Activated CD4-positive, alpha-beta memory T cell treated with anti-CD3 and anti-CD28 coated beads for 36 hours (primary cell): ENCODE measurements at regions not wholly inside any gene's neighbourhood (a gene's known extent, or its start where the extent isn't known, plus 50 kb on each side); places are given as distances from the start of the nearest gene placed in this dataset.

Experiments
- CTCF ChIA-PET: fragments of 350-600 bp; sonication (Branson Sonifier 250); formaldehyde crosslinking; loops from one replicate; lab custom pipeline; 2021; ENCODE audit warnings: antibody characterized with exemption, inconsistent platforms; lab: Charles Lee
- POLR2A ChIA-PET: fragments of 350-600 bp; sonication (Branson Sonifier 250); formaldehyde crosslinking; loops from one replicate; lab custom pipeline; 2021; ENCODE audit warnings: antibody characterized with exemption; lab: Charles Lee
- DNase-seq: peaks from one replicate; pipeline ENCODE4 v3.0.0-alpha.2; 2020
- H3K27ac Mint-ChIP-seq: one replicate; pipeline ENCODE4 v1.8.0; 2021; ENCODE audit warnings: mixed read lengths
- H3K27me3 Mint-ChIP-seq: one replicate; pipeline ENCODE4 v1.8.0; 2021; ENCODE audit warnings: mixed read lengths
- H3K36me3 Mint-ChIP-seq: one replicate; pipeline ENCODE4 v1.8.0; 2021; ENCODE audit warnings: mixed read lengths
- H3K4me1 Mint-ChIP-seq: one replicate; pipeline ENCODE4 v1.8.0; 2021; ENCODE audit warnings: low read depth, mixed read lengths
- H3K4me3 Mint-ChIP-seq: one replicate; pipeline ENCODE4 v1.8.0; 2021; ENCODE audit warnings: mild to moderate bottlenecking, mixed read lengths
- H3K9me3 Mint-ChIP-seq: one replicate; pipeline ENCODE4 v1.8.0; 2021; ENCODE audit warnings: mixed read lengths
- intact Hi-C: fragments of 100-400 bp; cut with micrococcal nuclease; formaldehyde crosslinking; loops from one replicate; pipeline ENCODE4 v1.15.1; 2023

DNA sequence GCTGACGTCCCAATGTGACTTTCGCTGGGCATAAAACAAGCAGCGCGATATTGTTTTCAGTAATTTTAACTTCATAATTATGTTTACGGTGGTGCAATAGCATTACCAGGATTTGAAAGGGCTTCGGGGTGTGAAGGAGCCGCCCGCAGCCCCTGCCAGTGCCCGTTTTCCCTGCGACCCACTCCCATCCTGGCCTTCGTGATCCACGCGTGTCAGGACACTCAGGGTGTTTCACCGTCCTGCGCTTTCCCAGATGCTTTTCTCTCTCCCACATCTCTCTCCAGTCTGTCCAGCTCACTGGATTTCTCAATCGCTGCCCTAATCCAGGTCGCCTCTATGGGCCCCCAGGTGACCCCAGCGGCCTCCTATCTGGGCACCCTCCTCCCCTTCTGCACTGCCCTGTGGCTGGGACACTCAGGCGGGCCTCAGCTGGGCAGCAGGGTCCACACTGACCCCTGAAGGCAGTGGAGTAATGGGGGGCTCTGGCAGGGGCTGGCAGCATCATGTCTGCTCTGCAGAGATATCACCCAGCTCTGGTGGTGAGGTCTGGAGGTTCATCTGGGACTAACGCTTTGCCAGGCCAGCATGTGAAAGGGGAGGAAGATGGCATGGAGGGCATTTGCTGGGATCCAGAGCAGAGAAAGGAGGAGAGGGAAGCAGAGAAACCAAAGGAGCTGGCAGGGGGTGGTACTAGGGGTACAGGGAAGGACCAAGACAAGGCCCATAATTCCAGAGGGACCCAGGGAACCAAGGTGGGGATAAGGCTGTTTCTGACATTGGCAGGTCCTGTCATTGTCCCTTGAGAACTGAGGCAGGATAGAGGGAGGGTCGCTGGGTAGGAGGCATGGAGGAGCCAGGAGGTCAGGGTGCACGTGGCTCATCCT, 622.8 kb downstream of the BRD1 start:
- ChIA-PET POLR2A (no interaction called here), CTCF (no interaction called here)
- Mint-ChIP-seq H3K27ac (no peak overlapping the region), H3K36me3 (no peaks in the 10 kb centered on the region), H3K9me3 (no peaks in the 10 kb centered on the region), H3K4me1 (no peaks in the 10 kb centered on the region), H3K27me3 (peaks cover 11% of the 10 kb centered on the region), H3K4me3 (no peak overlapping the region)
- no peak for DNase-seq
- intact Hi-C loops: no loop called here

DNA sequence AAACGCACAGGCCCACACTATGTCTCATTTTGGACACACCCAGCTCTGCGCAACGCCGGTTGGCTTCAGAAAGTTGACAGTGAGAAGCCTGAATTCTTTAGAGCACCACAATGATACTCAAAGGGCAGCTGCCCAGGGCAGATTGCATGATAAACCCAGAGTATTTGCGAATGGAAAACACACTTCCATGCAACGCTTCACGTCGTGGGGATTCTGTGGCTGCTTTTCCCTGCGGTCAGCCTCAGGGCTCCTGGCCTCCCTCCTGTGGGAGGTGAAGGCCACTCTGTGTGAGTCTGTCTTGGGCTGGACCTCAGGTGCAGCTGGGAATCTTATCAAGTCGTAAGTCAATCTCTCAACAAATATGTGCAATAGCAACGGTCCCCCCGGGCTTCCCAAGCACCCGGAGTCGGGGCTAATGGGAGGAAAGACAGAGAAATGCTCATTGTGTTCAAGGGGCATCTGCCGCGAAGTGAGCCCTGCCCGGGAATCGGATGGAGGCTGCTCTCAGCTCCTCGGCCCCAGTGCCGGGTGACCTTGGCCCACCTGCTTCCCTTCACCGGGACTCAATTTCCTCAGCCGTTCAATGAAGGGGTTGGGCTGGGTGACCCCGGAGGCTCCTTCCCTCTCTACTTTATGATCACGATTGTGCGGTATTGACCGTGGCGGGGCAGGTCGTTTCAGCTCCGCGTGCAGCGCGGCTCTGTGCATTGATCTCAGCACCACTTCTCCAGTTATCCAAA, 623.6 kb downstream of the BRD1 start:
- DNase-seq: no peak
- Mint-ChIP-seq H3K9me3 (no peaks in the 10 kb centered on the region), H3K4me1 (no peaks in the 10 kb centered on the region), H3K27ac (no peak overlapping the region), H3K27me3 (peaks cover 14% of the 10 kb centered on the region), H3K4me3 (no peak overlapping the region), H3K36me3 (no peaks in the 10 kb centered on the region)
- intact Hi-C loops: no loop called here
- POLR2A ChIA-PET: no interaction called here
- CTCF ChIA-PET: no interaction called here

DNA sequence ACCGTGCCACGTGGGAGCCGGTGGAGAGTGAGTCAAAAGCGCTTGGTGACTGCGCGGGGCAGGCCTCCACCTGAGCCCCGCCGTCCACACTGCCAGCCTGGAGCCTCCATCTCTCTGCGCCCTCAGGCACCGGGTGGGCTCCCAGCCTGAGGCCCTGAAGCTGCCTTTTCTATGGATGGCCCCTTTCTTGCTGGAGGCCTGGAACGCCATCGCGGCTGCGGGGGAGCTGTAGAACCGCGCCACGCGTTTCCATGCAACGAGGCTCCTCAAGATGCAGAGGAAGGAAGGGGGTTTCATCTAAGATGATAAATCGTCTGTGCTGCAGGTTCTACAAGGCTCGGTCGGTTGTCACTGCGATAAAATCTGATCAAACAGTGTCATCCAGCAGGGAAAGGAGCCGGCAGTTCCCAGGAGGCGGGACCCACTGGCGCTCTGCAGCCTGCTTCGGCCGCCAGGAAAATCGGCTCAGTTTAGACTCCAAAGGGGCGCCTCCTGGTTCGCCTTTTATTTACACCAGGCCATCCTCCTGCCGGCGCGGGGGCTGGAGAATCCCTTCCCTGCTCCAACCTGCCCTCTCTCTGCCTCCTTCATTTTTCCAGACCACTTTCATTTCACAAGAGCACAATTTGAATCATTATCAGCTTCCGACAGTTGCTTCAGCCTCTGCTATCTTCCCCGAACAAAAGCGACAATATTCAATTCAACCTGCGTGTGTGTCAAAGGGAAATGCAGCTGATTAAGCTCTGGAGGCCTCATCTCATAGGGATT, 624.4 kb downstream of the BRD1 start:
- Mint-ChIP-seq H3K4me3 (no peak overlapping the region), H3K36me3 (no peaks in the 10 kb centered on the region), H3K4me1 (no peaks in the 10 kb centered on the region), H3K9me3 (no peaks in the 10 kb centered on the region), H3K27ac (no peak overlapping the region), H3K27me3 (peaks cover 14% of the 10 kb centered on the region)
- ChIA-PET CTCF (no interaction called here), POLR2A (no interaction called here)
- intact Hi-C loops: no loop called here
- no peak for DNase-seq

DNA sequence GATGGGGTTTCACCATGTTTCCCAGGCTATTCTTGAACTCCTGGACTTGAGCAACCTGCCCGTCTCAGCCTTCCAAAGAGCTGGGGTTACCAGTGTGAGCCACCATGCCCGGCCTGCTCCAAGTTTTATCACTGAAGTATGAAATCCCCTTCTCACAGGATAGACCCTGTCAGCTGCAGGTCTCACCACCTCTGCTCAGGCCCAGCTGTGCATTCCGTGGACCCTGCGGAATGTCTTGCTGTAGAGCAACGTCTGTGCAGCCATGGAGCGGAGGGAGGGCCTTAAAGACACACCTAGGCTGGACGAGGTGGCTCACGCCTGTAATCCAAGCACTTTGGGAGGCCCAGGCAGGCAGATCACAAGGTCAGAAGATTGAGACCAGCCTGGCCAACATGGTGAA, 625.4 kb downstream of the BRD1 start:
- Mint-ChIP-seq H3K4me3 (no peak overlapping the region), H3K9me3 (no peaks in the 10 kb centered on the region), H3K27ac (no peak overlapping the region), H3K27me3 (peaks cover 14% of the 10 kb centered on the region), H3K4me1 (no peaks in the 10 kb centered on the region), H3K36me3 (no peaks in the 10 kb centered on the region)
- POLR2A ChIA-PET: no interaction called here
- no peak for DNase-seq
- intact Hi-C loops: no loop called here
- CTCF ChIA-PET: no interaction called here

DNA sequence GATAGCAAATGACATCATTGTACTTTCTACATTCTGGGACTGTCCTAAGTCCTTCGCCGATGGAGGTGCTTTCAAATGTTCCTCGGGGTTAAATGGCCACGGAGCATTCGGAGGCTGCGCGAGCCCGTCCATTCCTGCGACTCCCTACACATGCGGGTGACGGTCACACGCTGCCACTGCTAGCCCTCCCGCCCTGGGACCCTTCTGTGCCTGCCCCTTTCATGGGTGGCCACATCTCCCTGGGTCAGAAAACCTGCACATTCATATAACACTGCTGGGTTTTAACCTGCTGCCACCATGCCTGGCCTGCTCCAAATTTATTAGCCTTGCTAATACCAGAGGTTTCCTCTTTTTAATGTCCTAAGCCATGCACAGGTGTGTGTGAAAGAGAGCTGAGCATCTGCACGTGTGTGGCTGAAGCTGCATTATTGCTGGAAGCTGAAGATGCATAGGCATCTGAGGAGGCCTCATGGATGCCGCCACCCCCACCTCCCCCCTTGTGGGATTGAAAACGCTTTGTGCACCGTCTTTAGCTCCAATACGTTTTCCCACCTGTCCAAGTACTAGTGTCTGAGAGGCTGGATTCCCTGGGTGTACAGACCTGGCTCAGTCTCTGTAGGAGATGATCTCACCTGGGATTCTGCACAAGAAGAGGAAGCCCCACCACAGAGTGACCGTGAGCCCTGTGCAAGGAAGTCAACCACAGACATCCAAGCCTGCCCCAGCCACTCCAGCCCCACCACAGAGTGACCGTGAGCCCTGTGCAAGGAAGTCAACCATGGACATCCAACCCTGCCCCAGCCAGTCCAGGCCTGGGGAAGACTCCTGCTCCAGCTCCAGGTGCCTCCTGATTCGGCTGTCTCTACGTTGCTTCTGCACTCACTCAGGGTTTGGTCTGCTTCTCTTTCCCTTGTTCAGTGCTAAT, 626.4 kb downstream of the BRD1 start:
- no peak overlapping the region for H3K27ac Mint-ChIP-seq
- ChIA-PET CTCF (no interaction called here), POLR2A (no interaction called here)
- intact Hi-C loops: no loop called here
- no peaks in the 10 kb centered on the region for H3K36me3 Mint-ChIP-seq
- no peaks in the 10 kb centered on the region for H3K4me1 Mint-ChIP-seq
- DNase-seq: no peak
- H3K27me3 Mint-ChIP-seq: peaks cover 11% of the 10 kb centered on the region
- H3K9me3 Mint-ChIP-seq: no peaks in the 10 kb centered on the region
- no peak overlapping the region for H3K4me3 Mint-ChIP-seq

DNA sequence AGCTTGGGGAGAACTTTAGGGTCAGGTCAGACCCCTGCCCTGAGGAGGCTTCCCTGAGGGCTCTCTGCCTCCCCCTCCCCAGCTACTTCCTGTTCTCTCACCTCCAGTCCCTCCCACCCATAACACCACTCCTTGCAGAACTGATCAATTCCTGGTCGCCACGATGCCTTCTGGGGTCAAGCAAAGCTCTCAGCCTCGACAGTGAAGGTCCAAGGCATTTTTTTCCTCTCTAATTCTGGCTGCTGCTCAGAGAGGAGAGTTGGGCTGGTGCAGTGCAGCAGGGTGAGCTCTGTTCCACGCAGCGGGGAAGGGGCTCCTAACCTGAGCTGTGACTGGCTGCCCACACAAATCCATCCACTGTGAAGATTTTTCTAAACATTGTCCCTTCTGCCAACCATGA, 628.4 kb downstream of the BRD1 start:
- no peaks in the 10 kb centered on the region for H3K36me3 Mint-ChIP-seq
- no peak for DNase-seq
- CTCF ChIA-PET: no interaction called here
- no peak overlapping the region for H3K27ac Mint-ChIP-seq
- intact Hi-C loops: no loop called here
- H3K9me3 Mint-ChIP-seq: no peaks in the 10 kb centered on the region
- H3K4me1 Mint-ChIP-seq: no peaks in the 10 kb centered on the region
- H3K27me3 Mint-ChIP-seq: peaks cover 8% of the 10 kb centered on the region
- POLR2A ChIA-PET: no interaction called here
- no peak overlapping the region for H3K4me3 Mint-ChIP-seq

DNA sequence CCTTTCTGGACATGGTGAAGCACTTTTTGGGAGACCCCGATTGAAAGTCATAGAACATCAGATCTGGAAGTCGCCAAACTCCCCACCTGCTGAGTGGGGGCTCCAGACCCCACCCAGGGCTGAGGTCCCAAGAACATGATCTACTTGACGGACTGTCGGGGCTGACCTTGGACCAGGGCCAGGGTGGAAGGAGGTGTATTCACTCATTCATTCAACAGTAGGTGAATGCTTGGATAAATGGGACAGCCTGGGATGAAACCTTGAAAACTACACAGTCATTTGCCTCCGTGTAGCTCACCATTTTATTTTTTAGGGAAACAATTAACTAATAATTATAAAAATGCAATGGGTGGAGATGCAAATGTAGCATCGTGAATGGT, 629.0 kb downstream of the BRD1 start:
- no peak overlapping the region for H3K4me3 Mint-ChIP-seq
- CTCF ChIA-PET: no interaction called here
- POLR2A ChIA-PET: no interaction called here

DNA sequence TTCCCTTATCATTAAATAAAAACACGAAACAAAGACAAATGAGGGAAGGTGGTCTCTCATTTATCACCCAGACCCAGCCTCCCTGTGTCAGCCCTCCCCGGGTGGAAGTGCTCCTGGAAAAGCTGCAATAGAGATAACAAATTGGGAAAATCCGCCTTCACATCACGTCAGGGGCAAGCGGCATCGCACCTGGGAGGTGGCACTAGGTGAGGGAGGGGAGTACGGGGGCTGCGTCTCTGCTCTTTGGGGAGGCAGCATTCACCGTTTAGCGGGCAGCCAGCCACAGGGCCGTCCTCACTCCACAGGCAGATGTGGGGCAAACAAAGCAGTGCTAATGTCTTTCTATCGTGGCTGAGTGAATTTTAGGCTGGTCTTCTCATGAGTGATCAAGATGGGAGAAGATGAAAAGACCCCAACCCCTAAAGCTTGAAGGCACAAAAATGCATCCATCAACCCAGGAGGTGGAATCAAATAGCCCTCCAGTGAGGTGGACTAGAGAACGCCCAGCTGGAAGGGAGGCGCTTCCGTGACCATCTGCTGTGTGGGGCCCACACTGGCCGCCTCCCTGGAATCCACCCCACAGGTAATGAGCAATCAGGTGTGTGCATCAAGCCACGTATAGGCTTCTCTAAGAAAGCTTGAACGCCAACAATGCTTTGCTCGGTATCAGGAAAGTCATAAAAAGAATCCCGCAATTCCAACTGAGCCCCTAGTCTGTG, 629.5 kb downstream of the BRD1 start:
- Mint-ChIP-seq H3K4me3 (no peak overlapping the region), H3K9me3 (no peaks in the 10 kb centered on the region), H3K27ac (no peak overlapping the region), H3K4me1 (no peaks in the 10 kb centered on the region), H3K27me3 (peaks cover 5% of the 10 kb centered on the region), H3K36me3 (no peaks in the 10 kb centered on the region)
- intact Hi-C loops: no loop called here
- POLR2A ChIA-PET: no interaction called here
- no peak for DNase-seq
- CTCF ChIA-PET: no interaction called here

More for the DNA sequence above, 629.0 kb downstream of the BRD1 start:
- H3K9me3 Mint-ChIP-seq: no peaks in the 10 kb centered on the region
- no peak for DNase-seq
- H3K4me1 Mint-ChIP-seq: no peaks in the 10 kb centered on the region
- H3K27ac Mint-ChIP-seq: no peak overlapping the region
- peaks cover 7% of the 10 kb centered on the region for H3K27me3 Mint-ChIP-seq
- intact Hi-C loops: no loop called here
- H3K36me3 Mint-ChIP-seq: no peaks in the 10 kb centered on the region

DNA sequence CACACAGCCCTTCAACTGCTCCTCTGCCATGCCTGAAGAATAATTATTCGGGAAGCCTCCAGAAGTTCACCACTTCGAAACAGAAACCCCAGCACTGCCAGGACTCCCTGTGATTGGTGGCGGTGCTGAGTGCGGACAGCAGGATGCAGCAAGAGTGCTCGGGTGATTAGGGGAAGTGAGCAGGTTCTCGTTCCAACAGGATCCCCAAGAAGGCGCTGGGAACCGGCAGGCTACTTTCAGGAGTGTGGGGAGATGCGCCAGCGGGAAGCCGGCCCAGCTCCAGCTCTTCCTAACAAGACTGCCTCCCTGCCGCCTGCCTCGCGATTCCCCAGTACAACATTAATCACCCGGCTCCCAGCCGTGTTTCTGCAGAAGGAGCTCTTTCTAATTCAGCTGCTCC, 630.2 kb downstream of the BRD1 start:
- no peaks in the 10 kb centered on the region for H3K9me3 Mint-ChIP-seq
- ChIA-PET CTCF (no interaction called here), POLR2A (no interaction called here)
- H3K4me1 Mint-ChIP-seq: no peaks in the 10 kb centered on the region
- no peaks in the 10 kb centered on the region for H3K36me3 Mint-ChIP-seq
- H3K27me3 Mint-ChIP-seq: peaks cover 5% of the 10 kb centered on the region
- intact Hi-C loops: no loop called here
- no peak overlapping the region for H3K4me3 Mint-ChIP-seq
- DNase-seq: no peak
- no peak overlapping the region for H3K27ac Mint-ChIP-seq

DNA sequence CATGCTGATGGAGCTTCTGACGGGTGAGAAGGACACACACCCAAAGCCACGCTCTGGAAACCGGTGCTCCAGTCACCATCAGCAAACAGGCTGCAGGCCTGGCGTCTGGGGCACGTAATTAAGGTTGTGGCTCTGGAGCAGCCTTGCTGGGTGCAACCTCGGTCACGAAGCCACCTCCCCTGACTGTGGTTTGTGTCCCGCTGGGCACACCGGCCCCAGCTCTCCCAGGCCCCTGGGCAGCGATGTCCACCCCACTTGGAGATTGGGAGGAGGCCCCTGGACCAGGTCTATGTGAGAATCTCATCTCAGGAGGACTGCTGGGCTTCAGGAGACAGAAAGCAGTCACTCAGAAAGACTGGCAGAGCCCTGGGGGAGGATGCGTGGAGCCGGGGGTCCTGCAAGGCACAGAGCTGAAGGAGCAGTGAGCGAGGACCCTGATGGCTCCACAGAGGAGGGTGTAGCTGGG, 631.6 kb downstream of the BRD1 start:
- no peak for DNase-seq

DNA sequence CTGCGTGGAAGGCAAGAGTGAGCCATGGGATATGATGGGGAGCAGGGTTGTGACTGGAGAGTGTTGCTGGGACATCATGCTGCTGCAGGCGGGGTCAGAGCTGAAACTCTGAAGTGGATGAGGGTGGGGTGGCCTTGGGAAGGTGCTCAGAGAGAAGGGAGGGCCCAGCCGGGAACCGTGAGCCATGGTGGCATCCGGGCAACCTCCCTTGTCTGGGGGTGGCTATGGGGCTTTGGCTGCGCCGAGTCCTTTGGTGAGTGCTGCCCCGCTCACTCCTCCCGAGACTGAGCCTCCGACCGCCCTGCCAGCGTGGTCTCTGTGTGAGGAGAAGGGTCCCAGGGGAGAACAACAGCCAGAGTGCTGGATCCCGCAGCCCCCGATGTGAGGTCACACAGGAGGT, 632.0 kb downstream of the BRD1 start:
- no peak for DNase-seq
- no peaks in the 10 kb centered on the region for H3K4me1 Mint-ChIP-seq
- H3K27ac Mint-ChIP-seq: no peak overlapping the region
- H3K4me3 Mint-ChIP-seq: no peak overlapping the region
- no peaks in the 10 kb centered on the region for H3K9me3 Mint-ChIP-seq
- ChIA-PET CTCF (no interaction called here), POLR2A (no interaction called here)
- H3K27me3 Mint-ChIP-seq: peaks cover 5% of the 10 kb centered on the region
- intact Hi-C loops: no loop called here
- no peaks in the 10 kb centered on the region for H3K36me3 Mint-ChIP-seq

More for the DNA sequence above, 631.6 kb downstream of the BRD1 start:
- Mint-ChIP-seq H3K4me1 (no peaks in the 10 kb centered on the region), H3K36me3 (no peaks in the 10 kb centered on the region), H3K27ac (no peak overlapping the region), H3K27me3 (peaks cover 5% of the 10 kb centered on the region), H3K4me3 (no peak overlapping the region), H3K9me3 (no peaks in the 10 kb centered on the region)
- CTCF ChIA-PET: no interaction called here
- intact Hi-C loops: no loop called here
- POLR2A ChIA-PET: no interaction called here
